Fibroblast of villous mesenchyme (primary cell): ENCODE measurements at regions not wholly inside any gene's neighbourhood (a gene's known extent, or its start where the extent isn't known, plus 50 kb on each side); places are given as distances from the start of the nearest gene placed in this dataset.
A peak's percentile ranks its signal among the peaks of the same experiment; 100 is the strongest.

Source experiments
- DNase-seq: peaks from one replicate; pipeline ENCODE4 v3.0.0-alpha.2; 2010; ENCODE audit warnings: low read depth
- H3K4me3 ChIP-seq: 2 replicates; pipeline ENCODE4 v1.5.1; 2011; ENCODE audit warnings: low read depth, mild to moderate bottlenecking, low read length
- CTCF ChIP-seq: IDR thresholded peaks from 2 replicates; pipeline ENCODE4 v1.5.1; 2012; ENCODE audit warnings: low read depth, mild to moderate bottlenecking, low read length; ENCODE audit not compliant: insufficient read depth

- TF ChIP-seq CTCF: no peak
- no peak overlapping the region for H3K4me3 ChIP-seq
- no peak for DNase-seq
These were observed 936.8 kb downstream of the EPHA3 start for GRCh38 chr3:90044084-90044816.

- DNase-seq: peak; percentile 29
- TF ChIP-seq CTCF: no peak
- H3K4me3 ChIP-seq: no peak overlapping the region
These were observed 945.1 kb downstream of the EPHA3 start for GRCh38 chr3:90052425-90052950.

GRCh38 chr3:90054311-90054710 is 946.9 kb downstream of the EPHA3 start:
- peak; percentile 4 for DNase-seq
- no peak overlapping the region for H3K4me3 ChIP-seq

GRCh38 chr3:90055666-90056065 is 948.2 kb downstream of the EPHA3 start:
- DNase-seq: peak; percentile 3
- no peak overlapping the region for H3K4me3 ChIP-seq

More at GRCh38 chr3:90054311-90054710, 946.9 kb downstream of the EPHA3 start:
- TF ChIP-seq CTCF: no peak

GRCh38 chr3:90056281-90057032 is 949.0 kb downstream of the EPHA3 start:
- no peak overlapping the region for H3K4me3 ChIP-seq
- TF ChIP-seq CTCF: no peak
- DNase-seq: no peak

More at GRCh38 chr3:90055666-90056065, 948.2 kb downstream of the EPHA3 start:
- TF ChIP-seq CTCF: no peak

- no peak for TF ChIP-seq CTCF
- DNase-seq: peak; percentile 1
- no peak overlapping the region for H3K4me3 ChIP-seq
These were observed 954.6 kb downstream of the EPHA3 start for GRCh38 chr3:90062016-90062415.
